HCT116 (cell line): ENCODE measurements at regions not wholly inside any gene's neighbourhood (a gene's known extent, or its start where the extent isn't known, plus 50 kb on each side); places are given as distances from the start of the nearest gene placed in this dataset.

Source experiments
- ATAC-seq: fragments of 200-7000 bp; cut with Tn5 transposase; 2 replicates; pipeline ENCODE4 v1.9.1; 2020; ENCODE audit warnings: mild to moderate bottlenecking, moderate library complexity
- BruUV-seq: library from RNA; stranded (reverse); fragments of 400-500 nt; replicated peaks from 2 replicates; lab custom pipeline; 2021; lab: Mats Ljungman, UMichigan
- CTCF ChIA-PET: fragments of 300-600 bp; sonication (Branson Sonifier 250); formaldehyde crosslinking; loops from one replicate; lab custom pipeline; 2021; ENCODE audit warnings: antibody characterized with exemption; lab: Charles Lee
- POLR2A ChIA-PET: fragments of 300-600, 350-600 bp; sonication (Branson Sonifier 250); formaldehyde crosslinking; loops from one replicate; lab custom pipeline; 2021; ENCODE audit warnings: antibody characterized with exemption; lab: Charles Lee
- RAD21 ChIA-PET, 2 experiments: fragments of 300-600 bp; sonication (Branson Sonifier 250); formaldehyde crosslinking; loops; one replicate each; lab custom pipeline; 2023; ENCODE audit warnings: low total read pairs in 2 of 2; ENCODE audit not compliant: uncharacterized antibody in 2 of 2, unreplicated experiment in 2 of 2, low non-redundant PET in 1 of 2; lab: Charles Lee
- DNase-seq: peaks from one replicate; pipeline ENCODE4 v3.0.0-alpha.2; 2010; ENCODE audit warnings: low read depth, low spot score
- H2AFZ ChIP-seq: fragments of 200-600 bp; shearing (Covaris generic), sonication (generic); 2 replicates; pipeline ENCODE4 v1.6.1; 2017; ENCODE audit warnings: low read depth, mixed run types, mixed read lengths, antibody characterized with exemption, low read length; ENCODE audit not compliant: poor library complexity, severe bottlenecking
- H3K27ac ChIP-seq: 2 replicates; pipeline ENCODE4 v1.5.1; 2012; ENCODE audit warnings: low read depth, low read length
- H3K27me3 ChIP-seq: fragments of 200-600 bp; sonication (generic); 2 replicates; pipeline ENCODE4 v1.6.1; 2016; ENCODE audit warnings: mixed run types, low read length, mixed read lengths; ENCODE audit not compliant: insufficient read depth
- H3K36me3 ChIP-seq, 2 experiments: fragments of 200-500 bp in 1 of 2; fragments of 200-600 bp in 1 of 2; sonication (Bioruptor generic) in 1 of 2; sonication (generic) in 1 of 2; 2 replicates each; pipeline versions ENCODE4 v1.5.1 to v1.6.1; 2014 to 2016; ENCODE audit warnings: low read length in 2 of 2, inconsistent platforms in 1 of 2, mixed read lengths in 1 of 2, mixed run types in 1 of 2; ENCODE audit not compliant: insufficient read depth in 2 of 2, control insufficient read depth in 1 of 2
- H3K4me1 ChIP-seq, 2 experiments: fragments of 200-600 bp in 1 of 2; sonication (generic) in 1 of 2; 2 replicates each; pipeline versions ENCODE4 v1.5.1 to v1.6.1; 2012 to 2017; ENCODE audit warnings: low read length in 2 of 2, inconsistent platforms in 1 of 2, mild to moderate bottlenecking in 1 of 2, mixed read lengths in 1 of 2, mixed run types in 1 of 2, moderate library complexity in 1 of 2; ENCODE audit not compliant: insufficient read depth in 2 of 2, control insufficient read depth in 1 of 2
- H3K4me2 ChIP-seq: fragments of 200-600 bp; sonication (generic); 2 replicates; pipeline ENCODE4 v1.6.1; 2017; ENCODE audit warnings: mixed run types, low read length, mixed read lengths
- H3K4me3 ChIP-seq, 2 experiments: fragments of 200-600 bp in 1 of 2; sonication (generic) in 1 of 2; replicated peaks in 1 of 2; 2 replicates each; pipeline ENCODE4 v1.5.1; 2011 to 2016; ENCODE audit warnings: low read length in 2 of 2, control low read depth in 1 of 2, low read depth in 1 of 2, mild to moderate bottlenecking in 1 of 2, mixed read lengths in 1 of 2, mixed run types in 1 of 2
- H3K79me2 ChIP-seq: fragments of 200-600 bp; sonication (generic); 2 replicates; pipeline ENCODE4 v1.6.1; 2017; ENCODE audit warnings: mild to moderate bottlenecking, mixed run types, low read length, moderate library complexity, mixed read lengths; ENCODE audit not compliant: insufficient read depth
- H3K9ac ChIP-seq: fragments of 200-600 bp; sonication (generic); 2 replicates; pipeline ENCODE4 v1.6.1; 2016; ENCODE audit warnings: low read length, mixed read lengths
- H3K9me2 ChIP-seq: fragments of 200-600 bp; sonication (generic), shearing (Covaris generic); 2 replicates; pipeline ENCODE4 v1.6.1; 2017; ENCODE audit warnings: mixed run types, mild to moderate bottlenecking, moderate library complexity; ENCODE audit not compliant: insufficient read depth
- H3K9me3 ChIP-seq, 2 experiments: fragments of 200-500 bp in 1 of 2; fragments of 200-600 bp in 1 of 2; sonication (Bioruptor generic) in 1 of 2; sonication (generic) in 1 of 2; 2 replicates each; pipeline ENCODE4 v1.6.1; 2014 to 2017; ENCODE audit warnings: low read length in 2 of 2, mixed read lengths in 2 of 2, inconsistent platforms in 1 of 2, low read depth in 1 of 2, mild to moderate bottlenecking in 1 of 2, mixed run types in 1 of 2, moderate library complexity in 1 of 2; ENCODE audit not compliant: control insufficient read depth in 1 of 2, insufficient read depth in 1 of 2
- H4K20me1 ChIP-seq: fragments of 200-600 bp; sonication (generic), shearing (Covaris generic); 2 replicates; pipeline ENCODE4 v1.6.1; 2017; ENCODE audit warnings: mixed run types, mild to moderate bottlenecking, moderate library complexity; ENCODE audit not compliant: insufficient read depth
- ATF3 ChIP-seq: IDR thresholded peaks from 2 replicates; pipeline ENCODE4 v1.6.1; 2012
- CBX3 ChIP-seq: IDR thresholded peaks from 2 replicates; pipeline ENCODE4 v1.6.1; 2012; ENCODE audit warnings: low read depth
- CEBPB ChIP-seq: IDR thresholded peaks from 2 replicates; pipeline ENCODE4 v1.6.1; 2012; ENCODE audit warnings: low read depth
- EZH2 ChIP-seq: fragments of 200-600 bp; sonication (generic); IDR thresholded peaks from 2 replicates; pipeline ENCODE4 v1.6.1; 2017; ENCODE audit warnings: antibody characterized with exemption, mixed run types
- EZH2phosphoT487 ChIP-seq: fragments of 200-600 bp; IDR thresholded peaks from 2 replicates; pipeline ENCODE4 v1.6.1; 2018; ENCODE audit warnings: antibody characterized with exemption, borderline replicate concordance
- FOSL1 ChIP-seq: IDR thresholded peaks from 2 replicates; pipeline ENCODE4 v1.6.1; 2012; ENCODE audit warnings: low read depth
- MAX ChIP-seq: IDR thresholded peaks from 2 replicates; pipeline ENCODE4 v1.6.1; 2012
- POLR2A ChIP-seq: IDR thresholded peaks from 2 replicates; pipeline ENCODE4 v1.7.0; 2011; ENCODE audit warnings: borderline replicate concordance; ENCODE audit not compliant: insufficient read depth, insufficient read length; ENCODE audit errors: extremely low read depth
- POLR2AphosphoS5 ChIP-seq: IDR thresholded peaks from 2 replicates; pipeline ENCODE4 v1.6.1; 2011; ENCODE audit warnings: mild to moderate bottlenecking, low read depth, low read length, moderate library complexity
- RAD21 ChIP-seq: IDR thresholded peaks from 2 replicates; pipeline ENCODE4 v1.6.1; 2012; ENCODE audit warnings: low read depth, mild to moderate bottlenecking
- REST ChIP-seq: IDR thresholded peaks from 2 replicates; pipeline ENCODE4 v1.6.1; 2012; ENCODE audit warnings: low read depth
- SIN3A ChIP-seq: IDR thresholded peaks from 2 replicates; pipeline ENCODE4 v1.6.1; 2012; ENCODE audit warnings: low read depth
- SP1 ChIP-seq: IDR thresholded peaks from 2 replicates; pipeline ENCODE4 v1.6.1; 2012; ENCODE audit warnings: low read depth
- SRF ChIP-seq: IDR thresholded peaks from 2 replicates; pipeline ENCODE4 v1.6.1; 2012; ENCODE audit warnings: low read depth
- ZBTB33 ChIP-seq: IDR thresholded peaks from 2 replicates; pipeline ENCODE4 v1.6.1; 2011; ENCODE audit warnings: mild to moderate bottlenecking, low read length, moderate library complexity; ENCODE audit not compliant: insufficient replicate concordance; ENCODE audit errors: extremely low read depth
- ZNF274 ChIP-seq: fragments of 200-500 bp; sonication (Bioruptor generic); IDR thresholded peaks from 2 replicates; pipeline ENCODE4 v1.6.1; 2014; ENCODE audit warnings: mild to moderate bottlenecking, low read depth, low read length, inconsistent platforms
- intact Hi-C: fragments of 100-400 bp; cut with micrococcal nuclease; formaldehyde crosslinking; loops from 2 replicates; pipeline ENCODE4 v1.10.0; 2022

GRCh38 chr1:87851490-87851889, 522.8 kb downstream of the LMO4 start:
- BruUV-seq, result no TSS peak
- H3K27me3 ChIP-seq, result no peaks in the 10 kb centered on the region
- intact Hi-C loops, result no loop called here
- H3K27ac ChIP-seq, result no peak overlapping the region
- H3K4me1 ChIP-seq, result no peaks in the 10 kb centered on the region
- no peak overlapping the region for H3K4me2 ChIP-seq
- ChIA-PET CTCF (no interaction called here), RAD21 (no interaction called here), POLR2A (no interaction called here)
- H3K9me2 ChIP-seq, result no peaks in the 10 kb centered on the region
- H3K36me3 ChIP-seq, result no peaks in the 10 kb centered on the region
- DNase-seq (no peak), ATAC-seq (no peak)
- no peak overlapping the region for H3K9ac ChIP-seq
- no peaks in the 10 kb centered on the region for H3K79me2 ChIP-seq
- H2AFZ ChIP-seq, result no peak overlapping the region
- H4K20me1 ChIP-seq, result no peaks in the 10 kb centered on the region
- no peak overlapping the region for H3K4me3 ChIP-seq
- no peaks in the 10 kb centered on the region for H3K9me3 ChIP-seq
- TF ChIP-seq SRF, result no peak

- ChIA-PET CTCF (no interaction called here), POLR2A (no interaction called here), RAD21 (no interaction called here)
- ATAC-seq (no peak), DNase-seq (no peak)
- Histone ChIP-seq H3K9me2 (no peaks in the 10 kb centered on the region), H3K4me1 (no peaks in the 10 kb centered on the region), H3K9ac (no peak overlapping the region), H2AFZ (no peak overlapping the region), H3K27ac (no peak overlapping the region), H3K27me3 (no peaks in the 10 kb centered on the region), H3K4me3 (no peak overlapping the region), H4K20me1 (no peaks in the 10 kb centered on the region), H3K36me3 (no peaks in the 10 kb centered on the region), H3K9me3 (no peaks in the 10 kb centered on the region), H3K79me2 (no peaks in the 10 kb centered on the region), H3K4me2 (no peak overlapping the region)
- TF ChIP-seq CEBPB, result no peak
- no peak for TF ChIP-seq CBX3
- no peak for TF ChIP-seq ZBTB33
- no peak for TF ChIP-seq MAX
- no peak for TF ChIP-seq POLR2A
- no peak for TF ChIP-seq ZNF274
- TF ChIP-seq EZH2phosphoT487, result no peak
- TF ChIP-seq REST, result no peak
- no peak for TF ChIP-seq FOSL1
- TF ChIP-seq RAD21, result no peak
- no peak for TF ChIP-seq SP1
- no peak for TF ChIP-seq SIN3A
- no peak for TF ChIP-seq EZH2
- TF ChIP-seq ATF3, result no peak
- no peak for TF ChIP-seq POLR2AphosphoS5
- intact Hi-C loops, result no loop called here
- no TSS peak for BruUV-seq
Observed at GRCh38 chr1:87852410-87853161, 523.9 kb downstream of the LMO4 start.
